Neuronal stem cell (in vitro differentiated cells): ENCODE measurements at regions not wholly inside any gene's neighbourhood (a gene's known extent, or its start where the extent isn't known, plus 50 kb on each side); places are given as distances from the start of the nearest gene placed in this dataset.

Source experiments
- DNase-seq: peaks from one replicate; pipeline ENCODE4 v3.0.0-alpha.2; 2013; ENCODE audit warnings: low spot score
- H2AFZ ChIP-seq: one replicate; pipeline ENCODE4 v1.6.1; 2013; ENCODE audit warnings: mild to moderate bottlenecking, low read length, inconsistent platforms
- H2AK5ac ChIP-seq: 2 replicates; pipeline ENCODE4 v1.6.1; 2013; ENCODE audit warnings: low read depth, mild to moderate bottlenecking, inconsistent platforms, low read length, moderate library complexity, mixed read lengths
- H2BK120ac ChIP-seq: 2 replicates; pipeline ENCODE4 v1.6.1; 2013; ENCODE audit warnings: low read depth, mild to moderate bottlenecking, inconsistent platforms, low read length, moderate library complexity, mixed read lengths
- H2BK12ac ChIP-seq: one replicate; pipeline ENCODE4 v1.6.1; 2013; ENCODE audit warnings: low read length, inconsistent platforms
- H2BK15ac ChIP-seq: 2 replicates; pipeline ENCODE4 v1.6.1; 2013; ENCODE audit warnings: mild to moderate bottlenecking, low read length, inconsistent platforms, mixed read lengths
- H2BK5ac ChIP-seq: one replicate; pipeline ENCODE4 v1.6.1; 2013; ENCODE audit warnings: inconsistent platforms, mild to moderate bottlenecking, low read length, moderate library complexity
- H3K14ac ChIP-seq: one replicate; pipeline ENCODE4 v1.6.1; 2013; ENCODE audit warnings: low read length, inconsistent platforms
- H3K18ac ChIP-seq: 2 replicates; pipeline ENCODE4 v1.6.1; 2013; ENCODE audit warnings: low read length, inconsistent platforms
- H3K23ac ChIP-seq: 2 replicates; pipeline ENCODE4 v1.6.1; 2013; ENCODE audit warnings: low read depth, mild to moderate bottlenecking, mixed read lengths, low read length, inconsistent platforms; ENCODE audit not compliant: poor library complexity
- H3K27ac ChIP-seq: replicated peaks from 3 replicates; pipeline ENCODE4 v1.5.1; 2013; ENCODE audit warnings: low read length, inconsistent platforms
- H3K27me3 ChIP-seq, 3 experiments: 2 replicates each; pipeline ENCODE4 v1.6.1; 2013; ENCODE audit warnings: low read length in 3 of 3, mild to moderate bottlenecking in 2 of 3, inconsistent platforms in 1 of 3, low read depth in 1 of 3, mixed read lengths in 1 of 3, moderate library complexity in 1 of 3; ENCODE audit not compliant: control insufficient read depth in 3 of 3, insufficient read depth in 3 of 3
- H3K36me3 ChIP-seq, 2 donors: replicated peaks in 1 of 2; 2 replicates each; pipeline ENCODE4 v1.6.1; 2013; ENCODE audit warnings: low read length in 2 of 2; ENCODE audit not compliant: control insufficient read depth in 2 of 2, insufficient read depth in 2 of 2
- H3K4ac ChIP-seq: 2 replicates; pipeline ENCODE4 v1.6.1; 2013; ENCODE audit warnings: inconsistent platforms, mild to moderate bottlenecking, low read length, moderate library complexity
- H3K4me1 ChIP-seq, 2 donors: 1 replicate in 1 of 2; 2 replicates in 1 of 2; pipeline ENCODE4 v1.6.1; 2013; ENCODE audit warnings: low read length in 2 of 2, low read depth in 1 of 2; ENCODE audit not compliant: control insufficient read depth in 2 of 2, insufficient read depth in 1 of 2
- H3K4me2 ChIP-seq: one replicate; pipeline ENCODE4 v1.6.1; 2013; ENCODE audit warnings: mild to moderate bottlenecking, low read length, inconsistent platforms; ENCODE audit not compliant: insufficient read depth, poor library complexity, severe bottlenecking
- H3K4me3 ChIP-seq, 2 donors: 2 replicates each; pipeline ENCODE4 v1.5.1; 2013; ENCODE audit warnings: low read length in 2 of 2, mild to moderate bottlenecking in 2 of 2, inconsistent platforms in 1 of 2, moderate library complexity in 1 of 2
- H3K79me1 ChIP-seq: one replicate; pipeline ENCODE4 v1.6.1; 2013; ENCODE audit warnings: low read depth, mild to moderate bottlenecking, inconsistent platforms, low read length, moderate library complexity
- H3K9ac ChIP-seq: one replicate; pipeline ENCODE4 v1.6.1; 2013; ENCODE audit warnings: mild to moderate bottlenecking, low read depth, low read length, inconsistent platforms; ENCODE audit not compliant: poor library complexity
- H3K9me3 ChIP-seq, 2 donors: replicated peaks in 1 of 2; 2 replicates each; pipeline versions ENCODE3 to v1.6.1; 2013; ENCODE audit warnings: low read length in 2 of 2, mild to moderate bottlenecking in 2 of 2, inconsistent platforms in 1 of 2, low read depth in 1 of 2, mixed read lengths in 1 of 2, moderate library complexity in 1 of 2; ENCODE audit not compliant: control insufficient read depth in 2 of 2, insufficient read depth in 1 of 2
- H4K8ac ChIP-seq: one replicate; pipeline ENCODE4 v1.6.1; 2013; ENCODE audit warnings: low read depth, mild to moderate bottlenecking, inconsistent platforms, low read length, moderate library complexity
- H4K91ac ChIP-seq: one replicate; pipeline ENCODE4 v1.6.1; 2013; ENCODE audit warnings: low read length, low read depth, mild to moderate bottlenecking, inconsistent platforms; ENCODE audit not compliant: poor library complexity
- WGBS, 2 donors: extraction: QIAGEN DNeasy Blood & Tissue Kit; methylation state at CpG; one replicate each; pipeline ENCODE4 v1.1.7; 2013; ENCODE audit warnings: missing lambda C conversion rate in 2 of 2, mixed read lengths in 1 of 2; ENCODE audit not compliant: insufficient read length in 2 of 2, insufficient replicate concordance in 1 of 2; ENCODE audit errors: extremely low coverage in 2 of 2; 5-methylcytosine and 5-hydroxymethylcytosine counted together

DNA sequence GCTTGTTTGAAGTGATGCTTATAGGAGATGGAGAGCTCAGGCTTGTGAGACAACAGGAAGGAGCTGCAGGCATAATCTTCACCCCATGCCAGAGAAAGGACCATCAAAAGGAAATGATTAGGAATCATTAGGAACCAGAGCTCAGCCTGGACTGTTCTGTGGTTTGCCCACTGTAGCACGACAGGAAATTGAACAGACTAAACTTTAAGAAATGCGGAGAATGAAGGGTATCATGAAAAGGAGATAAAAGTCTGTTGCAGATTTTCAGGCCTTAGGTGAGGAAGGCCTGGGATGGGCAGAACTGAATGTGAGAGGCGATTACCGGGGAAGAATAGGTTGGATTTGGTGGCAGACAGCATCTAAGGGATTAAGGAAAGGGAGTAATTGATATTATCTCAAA is 292.0 kb upstream of the PLXNA2 start:
- H4K8ac ChIP-seq = no peak overlapping the region
- WGBS, 2 donors = no CpG with 5 or more reads among the region's 4 CpGs
- H3K27ac ChIP-seq = no peak overlapping the region

GRCh38 chr1:208537198-208537597 is 293.0 kb upstream of the PLXNA2 start:
- Histone ChIP-seq H3K79me1 (no peaks in the 10 kb centered on the region), H3K23ac (no peak overlapping the region), H2BK120ac (no peak overlapping the region), H3K36me3 (no peaks in the 10 kb centered on the region), H4K91ac (no peak overlapping the region), H4K8ac (no peak overlapping the region), H3K4ac (no peak overlapping the region), H2BK12ac (no peak overlapping the region), H3K4me2 (no peak overlapping the region), H3K27me3 (peaks cover 0 to 2% (median 0%) of the 10 kb centered on the region in 3 experiments), H3K4me1 (peaks cover 3 to 8% of the 10 kb centered on the region in 2 donors), H3K4me3 (no peak overlapping the region), H2BK15ac (no peak overlapping the region), H2AK5ac (no peak overlapping the region), H3K27ac (no peak overlapping the region), H3K9ac (no peak overlapping the region), H2BK5ac (no peak overlapping the region), H2AFZ (no peak overlapping the region), H3K9me3 (no peaks in the 10 kb centered on the region), H3K14ac (no peak overlapping the region), H3K18ac (no peak overlapping the region)
- no peak for DNase-seq
- WGBS, 2 donors = no CpG with 5 or more reads among the region's 3 CpGs

More for the DNA sequence above, 292.0 kb upstream of the PLXNA2 start:
- no peaks in the 10 kb centered on the region for H3K79me1 ChIP-seq
- H3K9ac ChIP-seq = no peak overlapping the region
- peak overlapping the region; percentile 56 for H4K91ac ChIP-seq
- DNase-seq = no peak
- H2AK5ac ChIP-seq = no peak overlapping the region
- H3K4me1 ChIP-seq = peaks cover 3 to 8% of the 10 kb centered on the region in 2 donors
- no peak overlapping the region for H2AFZ ChIP-seq
- H3K4ac ChIP-seq = no peak overlapping the region
- no peak overlapping the region for H3K14ac ChIP-seq
- H3K36me3 ChIP-seq = no peaks in the 10 kb centered on the region
- H3K9me3 ChIP-seq = no peaks in the 10 kb centered on the region
- no peak overlapping the region for H2BK120ac ChIP-seq
- H3K23ac ChIP-seq = no peak overlapping the region
- H2BK12ac ChIP-seq = no peak overlapping the region
- peaks cover 0 to 5% (median 0%) of the 10 kb centered on the region in 3 experiments for H3K27me3 ChIP-seq
- H2BK15ac ChIP-seq = no peak overlapping the region
- no peak overlapping the region for H3K18ac ChIP-seq
- no peak overlapping the region for H3K4me2 ChIP-seq
- no peak overlapping the region for H2BK5ac ChIP-seq
- H3K4me3 ChIP-seq = no peak overlapping the region

GRCh38 chr1:208538078-208538477 is 293.9 kb upstream of the PLXNA2 start:
- Histone ChIP-seq H3K4me2 (no peak overlapping the region), H3K23ac (no peak overlapping the region), H3K9me3 (no peaks in the 10 kb centered on the region), H2BK5ac (no peak overlapping the region), H2BK15ac (no peak overlapping the region), H3K4ac (no peak overlapping the region), H4K8ac (no peak overlapping the region), H3K27ac (no peak overlapping the region), H3K4me3 (no peak overlapping the region), H3K36me3 (no peaks in the 10 kb centered on the region), H2AK5ac (no peak overlapping the region), H2AFZ (no peak overlapping the region), H4K91ac (no peak overlapping the region), H3K79me1 (no peaks in the 10 kb centered on the region), H3K14ac (no peak overlapping the region), H3K18ac (no peak overlapping the region), H3K27me3 (no peaks in the 10 kb centered on the region), H2BK12ac (no peak overlapping the region), H2BK120ac (no peak overlapping the region), H3K9ac (no peak overlapping the region), H3K4me1 (peaks cover 3 to 8% of the 10 kb centered on the region in 2 donors)
- DNase-seq = no peak
- no CpG with 5 or more reads among the region's 7 CpGs for WGBS, 2 donors

DNA sequence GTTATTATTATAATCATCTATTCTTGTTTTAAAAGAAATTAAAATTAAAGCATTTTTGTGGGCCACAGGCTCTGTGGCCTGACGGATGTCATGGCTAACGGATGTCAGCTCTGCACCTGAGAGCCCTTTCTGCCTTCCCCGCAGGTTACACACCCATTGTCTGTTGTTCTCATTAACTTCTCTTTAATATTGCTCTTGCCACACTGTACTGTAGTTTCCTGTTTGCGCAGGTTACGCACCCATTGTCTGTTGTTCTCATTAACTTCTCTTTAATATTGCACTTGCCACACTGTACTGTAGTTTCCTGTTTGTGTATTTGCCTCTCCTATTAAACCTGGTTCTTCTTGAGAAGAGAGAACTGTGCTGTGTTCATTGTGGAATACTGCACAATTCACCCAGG is 294.4 kb upstream of the PLXNA2 start:
- Histone ChIP-seq H3K4me3 (no peak overlapping the region), H4K8ac (no peak overlapping the region), H3K79me1 (no peaks in the 10 kb centered on the region), H3K4me2 (no peak overlapping the region), H3K23ac (no peak overlapping the region), H2AK5ac (no peak overlapping the region), H2BK15ac (no peak overlapping the region), H3K27ac (no peak overlapping the region), H2BK120ac (no peak overlapping the region), H3K27me3 (no peaks in the 10 kb centered on the region), H2BK5ac (no peak overlapping the region), H3K9ac (no peak overlapping the region), H3K36me3 (no peaks in the 10 kb centered on the region), H3K4me1 (peaks cover 3 to 8% of the 10 kb centered on the region in 2 donors), H2AFZ (no peak overlapping the region), H3K14ac (no peak overlapping the region), H3K18ac (no peak overlapping the region), H2BK12ac (no peak overlapping the region), H3K4ac (no peak overlapping the region), H3K9me3 (no peaks in the 10 kb centered on the region), H4K91ac (no peak overlapping the region)
- DNase-seq = no peak
- WGBS, 2 donors = no CpG with 5 or more reads among the region's 5 CpGs
